Dermis microvascular lymphatic vessel endothelial cell (primary cell): ENCODE measurements at regions not wholly inside any gene's neighbourhood (a gene's known extent, or its start where the extent isn't known, plus 50 kb on each side); places are given as distances from the start of the nearest gene placed in this dataset.

ENCODE experiments used
- DNase-seq, 2 donors: peaks; one replicate each; pipeline versions ENCODE4 v3.0.0 to v3.0.0-alpha.2; 2010; ENCODE audit warnings: low read depth in 2 of 2

DNA sequence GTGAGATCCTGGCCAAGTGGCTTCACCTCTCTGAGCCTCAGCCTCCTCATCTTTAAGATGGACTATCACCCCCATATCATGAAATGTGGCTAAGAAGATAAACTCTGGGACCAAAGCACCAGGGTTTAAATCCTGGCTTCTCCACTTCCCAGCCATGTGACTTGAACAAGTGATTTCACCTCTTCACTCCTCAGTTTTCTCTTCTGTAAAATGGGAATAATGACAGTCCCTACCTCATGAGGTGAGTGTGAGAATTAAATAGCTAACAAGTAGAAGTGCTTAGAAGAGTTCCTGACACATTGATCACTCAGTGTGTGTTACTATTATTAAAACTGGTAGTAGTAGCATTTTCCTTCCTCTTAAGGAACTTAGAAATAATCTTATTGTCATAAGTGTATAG, 516.9 kb upstream of the SULF2 start:
- DNase-seq: no peak

- no peak for DNase-seq
These were observed 515.9 kb upstream of the SULF2 start for GRCh38 chr20:48301189-48301588.

DNA sequence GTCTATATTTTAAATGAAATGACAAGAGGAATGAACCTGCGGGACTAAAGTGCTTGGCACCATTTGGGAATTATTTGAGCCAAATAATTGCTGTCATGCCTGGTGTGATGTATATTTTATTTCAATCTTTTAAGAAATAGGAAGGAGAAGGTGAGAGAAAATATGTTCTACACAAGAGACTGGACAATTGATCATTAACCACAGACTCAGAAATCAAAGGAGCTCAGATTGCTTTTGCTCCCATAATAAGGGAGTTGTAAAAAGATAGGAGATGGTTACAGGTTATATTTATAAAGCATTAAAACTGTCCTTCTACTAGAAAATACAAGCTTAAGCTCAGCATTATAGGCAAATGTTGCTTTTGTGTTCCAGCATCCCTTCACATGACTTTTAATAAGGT, 515.2 kb upstream of the SULF2 start:
- DNase-seq: no peak

DNA sequence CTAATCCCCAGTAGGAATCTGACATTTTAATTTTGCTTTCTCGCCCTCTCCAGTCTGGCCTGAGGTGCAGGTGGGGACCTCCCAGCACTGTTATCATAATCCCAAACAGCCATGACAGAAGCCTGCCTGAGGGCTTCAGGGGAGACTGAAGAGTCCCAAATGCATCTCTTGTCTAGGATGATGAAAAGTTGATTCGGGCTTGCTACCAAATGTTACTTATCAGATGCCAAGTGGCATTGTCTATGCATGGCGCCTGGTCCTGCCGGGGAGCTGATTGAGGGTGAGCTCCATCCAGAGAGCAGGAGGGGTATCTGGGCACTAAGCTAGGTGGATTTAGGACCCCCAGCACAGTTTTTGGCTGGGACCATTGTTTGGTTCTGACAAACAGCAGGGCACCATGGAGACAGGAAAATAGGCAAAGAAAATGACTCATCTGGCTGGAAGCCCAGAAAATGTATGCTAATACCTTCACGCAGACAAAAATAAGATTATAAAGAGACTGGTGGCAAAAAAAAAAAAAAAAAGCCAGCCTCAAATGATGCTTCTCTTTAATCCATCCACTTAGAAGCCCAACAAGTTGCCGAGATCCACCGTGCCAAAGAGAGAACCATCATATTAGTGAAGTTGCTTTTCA, 513.7 kb upstream of the SULF2 start:
- peak; percentile 95 to 97 for DNase-seq

GRCh38 chr20:48298433-48298832, 513.2 kb upstream of the SULF2 start:
- DNase-seq: no peak

DNA sequence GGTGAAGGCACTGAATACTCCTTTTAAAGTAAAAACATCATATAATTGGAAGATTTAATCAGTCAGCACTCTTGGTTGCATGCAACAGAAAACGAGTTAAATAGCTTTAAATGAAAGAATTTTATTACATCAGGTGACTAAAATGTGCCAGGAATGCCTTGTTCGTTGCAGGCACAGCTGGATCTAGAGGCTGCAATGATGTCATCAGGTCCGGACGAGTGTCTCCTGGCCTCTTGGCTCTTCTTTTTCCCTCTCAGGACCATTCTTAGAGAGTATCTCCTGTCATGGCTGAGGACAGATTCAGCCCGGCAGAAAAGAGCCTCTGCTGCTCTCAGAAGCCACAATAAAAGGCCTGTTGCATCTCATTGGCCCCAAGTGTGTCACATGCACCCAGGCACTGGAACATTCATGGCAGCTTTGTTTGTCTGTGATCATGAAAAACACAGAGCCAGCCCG, 510.7 kb upstream of the SULF2 start:
- peak; percentile 45 to 72 for DNase-seq

GRCh38 chr20:48295445-48295903, 510.2 kb upstream of the SULF2 start:
- DNase-seq: peak; percentile 52 to 89

- DNase-seq: peak in 1 of 2 donors; percentile 27
These were observed 509.7 kb upstream of the SULF2 start for GRCh38 chr20:48294942-48295341.

GRCh38 chr20:48294196-48294595, 508.9 kb upstream of the SULF2 start:
- DNase-seq: peak; percentile 57 to 85

- DNase-seq: no peak
These were observed 508.4 kb upstream of the SULF2 start for GRCh38 chr20:48293671-48294070.

DNA sequence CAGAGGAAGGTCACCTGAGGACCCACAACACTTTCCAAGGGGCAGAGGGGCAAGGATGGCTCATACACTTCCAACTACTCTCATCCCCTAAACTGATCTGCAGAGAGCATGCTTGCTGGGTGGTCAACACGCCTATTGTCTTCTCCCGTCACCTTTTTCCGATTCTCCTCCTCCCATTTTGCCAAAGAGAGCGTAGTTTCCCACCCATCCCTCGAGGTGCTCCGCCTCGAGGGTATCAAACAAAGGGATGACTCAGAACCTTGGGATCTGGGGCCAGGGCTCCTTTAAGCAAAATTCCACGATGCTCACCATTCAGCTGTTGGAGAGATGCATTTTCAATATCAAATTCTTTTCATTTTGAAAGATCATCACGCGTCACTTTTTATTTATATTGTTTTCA, 507.5 kb upstream of the SULF2 start:
- no peak for DNase-seq

- DNase-seq: no peak
These were observed 506.6 kb upstream of the SULF2 start for GRCh38 chr20:48291896-48292295.

DNA sequence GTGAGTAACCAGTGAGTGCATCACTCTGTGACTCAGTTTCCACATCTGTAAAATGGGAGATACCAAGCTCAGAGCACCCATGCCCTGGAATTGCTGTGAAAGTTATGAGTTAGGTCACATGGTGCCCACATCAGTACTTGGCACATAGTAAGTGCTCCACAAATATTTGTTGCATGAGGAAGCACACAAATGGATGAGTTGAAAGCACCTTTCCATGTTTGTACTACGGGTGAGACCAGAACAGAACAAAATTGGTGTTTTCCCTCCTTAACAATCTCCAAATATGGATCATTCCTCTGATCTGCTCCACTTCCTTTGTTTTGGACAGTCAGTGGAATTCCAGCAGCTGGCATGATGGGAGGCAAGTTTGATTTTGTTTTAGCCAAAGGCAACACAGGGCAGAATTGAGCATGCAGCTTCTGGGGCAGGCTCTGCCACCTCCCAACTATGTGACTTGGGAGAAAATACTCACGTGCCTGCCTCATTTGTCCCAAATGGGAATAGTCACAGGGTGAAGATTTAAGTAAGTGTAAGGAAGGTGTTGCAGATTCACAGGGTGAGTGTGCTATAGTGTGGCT, 503.7 kb upstream of the SULF2 start:
- no peak for DNase-seq

GRCh38 chr20:48287552-48288170, 502.4 kb upstream of the SULF2 start:
- no peak for DNase-seq

- peak in 1 of 2 donors; percentile 39 for DNase-seq
These were observed 501.8 kb upstream of the SULF2 start for GRCh38 chr20:48287021-48287494.

- DNase-seq: no peak
These were observed 501.3 kb upstream of the SULF2 start for GRCh38 chr20:48286601-48287000.

GRCh38 chr20:48285656-48286055, 500.4 kb upstream of the SULF2 start:
- DNase-seq: no peak

- DNase-seq: no peak
These were observed 499.6 kb upstream of the SULF2 start for GRCh38 chr20:48284837-48285236.

GRCh38 chr20:48284315-48284714, 499.0 kb upstream of the SULF2 start:
- DNase-seq: no peak

DNA sequence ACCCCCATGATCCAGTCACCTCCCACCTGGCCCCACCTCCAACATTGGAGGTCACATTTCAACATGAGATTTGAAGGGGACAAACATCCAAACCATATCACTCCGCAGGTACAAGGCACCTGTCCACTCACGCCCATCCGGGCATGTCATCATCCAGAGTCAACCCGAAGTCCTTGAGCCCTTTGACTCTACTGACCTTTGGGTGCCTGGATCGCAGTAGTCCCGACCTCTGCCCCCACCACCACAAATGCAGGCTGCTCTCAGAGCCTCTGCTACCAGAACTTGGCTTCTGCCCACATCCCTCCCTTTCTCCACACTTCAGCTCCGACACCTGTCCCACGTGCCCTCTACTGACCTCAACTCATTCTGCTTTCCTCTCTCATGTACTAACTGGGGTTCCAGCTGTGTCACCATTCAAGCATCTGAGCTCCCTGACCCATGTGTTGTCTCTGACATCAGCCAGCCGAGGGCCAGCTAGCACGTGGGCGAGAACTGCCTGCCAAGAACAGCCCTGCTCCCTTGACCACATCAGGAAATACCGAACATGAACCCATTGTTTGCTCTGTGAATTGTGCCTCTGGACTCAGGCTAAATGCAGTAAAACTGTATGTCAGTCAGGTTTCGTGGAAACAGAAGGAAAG, 498.3 kb upstream of the SULF2 start:
- DNase-seq: peak; percentile 97 to 100

DNA sequence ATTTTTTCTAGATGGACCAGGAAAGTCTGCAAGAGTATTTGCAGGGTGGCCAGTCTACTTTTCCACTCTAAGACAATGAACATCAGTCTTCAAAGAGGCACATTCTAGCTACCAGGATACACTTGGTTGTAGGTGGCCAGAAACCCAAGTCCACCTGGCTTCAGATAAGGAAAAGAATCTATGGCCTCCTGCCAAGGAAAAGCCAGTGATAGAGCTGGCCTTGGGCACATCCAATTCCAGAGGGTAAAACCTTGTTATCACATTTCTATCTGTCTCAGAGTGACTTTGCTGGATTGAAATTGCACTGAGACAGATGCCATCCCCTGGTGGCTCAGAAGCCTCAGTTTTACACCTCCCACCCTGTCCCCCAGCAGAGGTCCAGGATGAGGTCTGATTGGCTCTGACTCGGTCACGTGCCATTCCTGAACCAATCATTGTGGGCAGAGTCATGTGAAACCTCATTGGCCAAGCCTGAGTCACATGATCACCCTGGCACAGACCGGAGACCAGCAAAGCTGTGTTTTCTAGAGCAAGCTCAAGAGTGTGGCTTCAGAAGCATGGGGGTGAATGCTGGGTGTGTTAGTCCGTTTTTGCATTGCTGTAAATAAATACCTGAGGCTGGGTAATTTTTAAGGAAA, 497.4 kb upstream of the SULF2 start:
- DNase-seq: no peak

- DNase-seq: no peak
These were observed 496.2 kb upstream of the SULF2 start for GRCh38 chr20:48281501-48281900.
